ENCODE measurements at regions not wholly inside any gene's neighbourhood (a gene's known extent, or its start where the extent isn't known, plus 50 kb on each side); places are given as distances from the start of the nearest gene placed in this dataset.

- Histone ChIP-seq H2BK20ac (ENCODE audit: low read depth, low read length) (no peak overlapping the region), H2BK120ac (ENCODE audit: low read depth, low read length) (no peak overlapping the region), H3K9ac (ENCODE audit: low read depth, low read length) (no peak overlapping the region), H4K91ac (ENCODE audit: insufficient read depth, low read depth, low read length) (no peak overlapping the region), H2BK5ac (ENCODE audit: low read depth, low read length, poor library complexity, severe bottlenecking) (no peak overlapping the region), H2AFZ (replicated peaks; ENCODE audit: low read length, poor library complexity) (no peak overlapping the region), H3K9me3 (ENCODE audit: control insufficient read depth, insufficient read depth, low read length) (no peaks in the 10 kb centered on the region), H3K9me1 (ENCODE audit: insufficient read depth, low read length) (no peaks in the 10 kb centered on the region), H3K56ac (ENCODE audit: extremely low read depth, insufficient read depth, low read length) (no peak overlapping the region), H4K20me1 (ENCODE audit: insufficient read depth, low read length) (no peaks in the 10 kb centered on the region), H3K18ac (ENCODE audit: low read depth, low read length) (no peak overlapping the region), H3K23ac (ENCODE audit: low read depth, low read length) (no peak overlapping the region), H4K8ac (ENCODE audit: low read depth in 2 of 2, low read length in 2 of 2) (no peak overlapping the region), H3K14ac (replicated peaks; ENCODE audit: low read depth, low read length) (no peak overlapping the region), H3K27ac (ENCODE audit: insufficient read depth, low read length) (no peak overlapping the region), H3K27me3 (ENCODE audit: control insufficient read depth, insufficient read depth, low read length) (no peaks in the 10 kb centered on the region), H3K4me2 (ENCODE audit: low read depth, low read length) (no peak overlapping the region), H3K4ac (ENCODE audit: low read depth, low read length) (no peak overlapping the region), H2AK9ac (replicated peaks; ENCODE audit: low read depth, low read length, poor library complexity) (no peak overlapping the region), H2BK15ac (ENCODE audit: low read depth, low read length) (no peak overlapping the region), H3K79me1 (ENCODE audit: low read depth in 1 of 2, low read length in 2 of 2) (no peaks in the 10 kb centered on the region), H2AK5ac (ENCODE audit: low read depth, low read length) (no peak overlapping the region), H3K36me3 (ENCODE audit: control insufficient read depth, insufficient read depth, low read length) (no peaks in the 10 kb centered on the region), H3K4me3 (ENCODE audit: insufficient read depth, low read depth, low read length) (no peak overlapping the region), H3K4me1 (ENCODE audit: control insufficient read depth, insufficient read depth, low read length) (no peaks in the 10 kb centered on the region), H4K5ac (ENCODE audit: low read depth, low read length) (no peak overlapping the region)
- BruUV-seq (replicated peaks): no TSS peak
- dilution Hi-C loops (cut with HindIII; ENCODE audit: low sequenced_read_pairs, unreplicated experiment) (no loop called here), in situ Hi-C loops (cut with MboI; ENCODE audit: low sequenced_read_pairs) (no loop called here), intact Hi-C loops (cut with micrococcal nuclease) (no loop called here)
- WGBS, 2 experiments (ENCODE audit: extremely low coverage in 2 of 2, insufficient read length in 1 of 2): no CpG with 5 or more reads among the region's 2 CpGs
- POLR2A ChIA-PET (ENCODE audit: unreplicated experiment): no interaction called here
- TF ChIP-seq RAD21 (IDR thresholded peaks at IDR 0.05; ENCODE audit: low read length) (no peak), NFE2L2 (IDR thresholded peaks at IDR 0.05; ENCODE audit: low read depth, low read length) (no peak), RCOR1 (IDR thresholded peaks at IDR 0.05; ENCODE audit: insufficient replicate concordance, low read length) (no peak), MAFK (IDR thresholded peaks at IDR 0.05; ENCODE audit: low read depth, low read length) (no peak), RFX5 (IDR thresholded peaks at IDR 0.05; ENCODE audit: low read depth, low read length) (no peak), CHD1 (IDR thresholded peaks at IDR 0.05; ENCODE audit: low read depth, low read length) (no peak)
- DNase-seq (no peak), ATAC-seq (ENCODE audit: low read depth) (no peak)
- CTCF ChIA-PET: no interaction called here
Measured at GRCh38 chr4:100828986-100829685, 311.3 kb upstream of the EMCN start.

Data from IMR-90 (cell line).